A549 (cell line): ENCODE measurements at regions not wholly inside any gene's neighbourhood (a gene's known extent, or its start where the extent isn't known, plus 50 kb on each side); places are given as distances from the start of the nearest gene placed in this dataset.

Experiments
- BCL3 ChIP-seq: fragments of >200 bp; sonication (Bioruptor Twin); formaldehyde crosslinking; IDR thresholded peaks from 3 replicates; pipeline ENCODE4 v1.6.1; 2016
- CHD2 ChIP-seq: fragments of 150-350 bp; IDR thresholded peaks from 2 replicates; pipeline ENCODE4 v1.6.1; 2014; ENCODE audit warnings: low read length; ENCODE audit not compliant: partially characterized antibody
- CTCF ChIP-seq: fragments of >200 bp; sonication (Bioruptor Twin); formaldehyde crosslinking; IDR thresholded peaks from 3 replicates; pipeline ENCODE4 v1.5.1; 2016
- EHMT2 ChIP-seq: fragments of 200-600 bp; sonication (generic); IDR thresholded peaks from 2 replicates; pipeline ENCODE4 v1.6.1; 2016; ENCODE audit warnings: antibody characterized with exemption, low read depth, mild to moderate bottlenecking, moderate library complexity
- HMGXB4 ChIP-seq: fragments of 250-450 bp; sonication (Bioruptor Pico); IDR thresholded peaks from 2 replicates; pipeline ENCODE4 v1.5.0; 2021; ENCODE audit warnings: mild to moderate bottlenecking, moderate library complexity, borderline replicate concordance
- MAZ ChIP-seq: fragments of 150-350 bp; IDR thresholded peaks from 2 replicates; pipeline ENCODE4 v1.6.1; 2014; ENCODE audit warnings: antibody characterized with exemption, low read depth, low read length, borderline replicate concordance

- TF ChIP-seq HMGXB4 (CRISPR knock-in tag) (no peak), CTCF (no peak), CHD2 (no peak), MAZ (no peak), BCL3 (no peak), EHMT2 (no peak)
Measured at GRCh38 chr4:177547985-177548384, 105.7 kb upstream of the AGA start.
